NCI-H2081 (cell line): ENCODE measurements at regions not wholly inside any gene's neighbourhood (a gene's known extent, or its start where the extent isn't known, plus 50 kb on each side); places are given as distances from the start of the nearest gene placed in this dataset.

Source experiments
- DNase-seq, 2 experiments: peaks; one replicate each; lab custom pipeline; 2025; lab: John Stamatoyannopoulos, UW

- DNase-seq, result no peak
Observed at GRCh38 chr15:99508852-99509251, 56.9 kb upstream of the MEF2A start.

GRCh38 chr15:99509686-99510461 is 55.9 kb upstream of the MEF2A start:
- no peak for DNase-seq

- no peak for DNase-seq
Observed at GRCh38 chr15:99511531-99511865, 54.3 kb upstream of the MEF2A start.

- DNase-seq, result no peak
Observed at GRCh38 chr15:99511866-99512661, 53.7 kb upstream of the MEF2A start.

- DNase-seq, result no peak
Observed at GRCh38 chr15:99514306-99514705, 51.5 kb upstream of the MEF2A start.
